Endothelial cell of umbilical vein (primary cell): ENCODE measurements at regions not wholly inside any gene's neighbourhood (a gene's known extent, or its start where the extent isn't known, plus 50 kb on each side); places are given as distances from the start of the nearest gene placed in this dataset.

Experiments used
- BruUV-seq: library from RNA; stranded (reverse); fragments of 400-500 nt; replicated peaks from 2 replicates; lab custom pipeline; 2021; lab: Mats Ljungman, UMichigan
- CTCF ChIA-PET: fragments of 300-600, 350-600 bp; sonication (Branson Sonifier 250); formaldehyde crosslinking; loops from one replicate; lab custom pipeline; 2021; ENCODE audit warnings: antibody characterized with exemption, inconsistent platforms; lab: Charles Lee
- POLR2A ChIA-PET: fragments of 300-600, 350-600 bp; sonication (Branson Sonifier 250); formaldehyde crosslinking; loops from one replicate; lab custom pipeline; 2021; ENCODE audit warnings: antibody characterized with exemption, inconsistent platforms; lab: Charles Lee
- DNase-seq: peaks from one replicate; pipeline ENCODE4 v3.0.0-alpha.2; 2011; ENCODE audit warnings: low read depth, low spot score
- FAIRE-seq: peaks from 2 replicates; lab custom pipeline; 2011; peaks lifted over from hg19 to GRCh38; lab: Jason Lieb, UNC
- H2AFZ ChIP-seq: 2 replicates; pipeline ENCODE4 v1.6.0; 2012; ENCODE audit warnings: low read depth, low read length, control low read depth, inconsistent platforms
- H3K27ac ChIP-seq: 2 replicates; pipeline ENCODE4 v1.5.1; 2011; ENCODE audit warnings: low read depth, mild to moderate bottlenecking, control low read depth, low read length, moderate library complexity; ENCODE audit not compliant: insufficient read depth
- H3K27me3 ChIP-seq, 2 experiments: 2 replicates each; pipeline versions ENCODE4 v1.6.0 to v1.6.1; 2011; ENCODE audit warnings: low read length in 2 of 2, mixed read lengths in 1 of 2; ENCODE audit not compliant: control insufficient read depth in 2 of 2, insufficient read depth in 2 of 2
- H3K36me3 ChIP-seq, 2 experiments: 2 replicates in 1 of 2; 3 replicates in 1 of 2; pipeline ENCODE4 v1.5.1; 2011; ENCODE audit warnings: low read length in 2 of 2, mild to moderate bottlenecking in 1 of 2, moderate library complexity in 1 of 2; ENCODE audit not compliant: control insufficient read depth in 2 of 2, insufficient read depth in 2 of 2; ENCODE audit errors: extremely low read depth in 1 of 2
- H3K4me1 ChIP-seq: 3 replicates; pipeline ENCODE4 v1.5.1; 2011; ENCODE audit warnings: mild to moderate bottlenecking, low read length; ENCODE audit not compliant: control insufficient read depth, insufficient read depth; ENCODE audit errors: extremely low read depth
- H3K4me2 ChIP-seq: 2 replicates; pipeline ENCODE4 v1.6.1; 2011; ENCODE audit warnings: low read length, control low read depth, mixed read lengths; ENCODE audit not compliant: insufficient read depth
- H3K4me3 ChIP-seq, 3 experiments: fragments of 200-600 bp in 1 of 3; sonication (generic), shearing (Covaris generic) in 1 of 3; replicated peaks in 1 of 3; 2 replicates each; pipeline ENCODE4 v1.5.1; 2011 to 2016; ENCODE audit warnings: control low read depth in 3 of 3, low read length in 3 of 3, mild to moderate bottlenecking in 2 of 3, inconsistent platforms in 1 of 3, low read depth in 1 of 3, moderate library complexity in 1 of 3; ENCODE audit not compliant: insufficient read depth in 1 of 3
- H3K79me2 ChIP-seq: 2 replicates; pipeline ENCODE4 v1.6.0; 2012; ENCODE audit warnings: low read length, inconsistent platforms; ENCODE audit not compliant: control insufficient read depth, insufficient read depth
- H3K9ac ChIP-seq: replicated peaks from 2 replicates; pipeline ENCODE3; 2011; ENCODE audit warnings: low read length, control low read depth; ENCODE audit not compliant: insufficient read depth; ENCODE audit errors: extremely low read depth
- H3K9me1 ChIP-seq: replicated peaks from 3 replicates; pipeline ENCODE4 v1.6.0; 2011; ENCODE audit warnings: mild to moderate bottlenecking, low read length; ENCODE audit not compliant: control insufficient read depth, insufficient read depth; ENCODE audit errors: extremely low read depth
- H3K9me3 ChIP-seq: replicated peaks from 2 replicates; pipeline ENCODE4 v1.5.1; 2012; ENCODE audit warnings: low read length, inconsistent platforms; ENCODE audit not compliant: control insufficient read depth, insufficient read depth
- H4K20me1 ChIP-seq: replicated peaks from 2 replicates; pipeline ENCODE3; 2011; ENCODE audit warnings: mild to moderate bottlenecking, low read length; ENCODE audit not compliant: control insufficient read depth, insufficient read depth; ENCODE audit errors: extremely low read depth
- EZH2 ChIP-seq: IDR thresholded peaks from 2 replicates; pipeline ENCODE4 v1.6.1; 2012; ENCODE audit warnings: borderline replicate concordance, low read depth, mild to moderate bottlenecking, moderate library complexity, low read length, inconsistent platforms; ENCODE audit not compliant: severe bottlenecking
- FOS ChIP-seq: IDR thresholded peaks from 2 replicates; pipeline ENCODE4 v1.6.1; 2011; ENCODE audit warnings: mild to moderate bottlenecking, low read length, moderate library complexity, borderline replicate concordance; ENCODE audit not compliant: insufficient read depth
- GATA2 ChIP-seq: IDR thresholded peaks from 2 replicates; pipeline ENCODE4 v1.7.0; 2011; ENCODE audit warnings: low read depth, mild to moderate bottlenecking, moderate library complexity, mixed read lengths, low read length; ENCODE audit not compliant: insufficient read length, insufficient read depth
- JUN ChIP-seq: IDR thresholded peaks from 2 replicates; pipeline ENCODE4 v1.6.1; 2011; ENCODE audit warnings: borderline replicate concordance, low read depth; ENCODE audit not compliant: insufficient read length, insufficient read depth
- MYC ChIP-seq: IDR thresholded peaks from one replicate; pipeline ENCODE4 v1.6.1; 2011; ENCODE audit warnings: mild to moderate bottlenecking, low read depth, low read length
- POLR2A ChIP-seq: IDR thresholded peaks from 2 replicates; pipeline ENCODE4 v1.6.1; 2012; ENCODE audit warnings: low read depth, mild to moderate bottlenecking, control low read depth, low read length
- POLR2AphosphoS5 ChIP-seq: IDR thresholded peaks from 2 replicates; pipeline ENCODE4 v1.6.1; 2012; ENCODE audit warnings: low read depth, mild to moderate bottlenecking, control low read depth, low read length, moderate library complexity; ENCODE audit not compliant: insufficient read depth
- dilution Hi-C: fragments of 300-500 bp; cut with MboI; formaldehyde crosslinking; loops from one replicate; pipeline ENCODE4 v1.15.0; 2019; ENCODE audit warnings: low sequenced_read_pairs; ENCODE audit not compliant: extremely low pct_ligation_motif_present
- intact Hi-C: fragments of 100-400 bp; cut with micrococcal nuclease; formaldehyde crosslinking; loops from one replicate; pipeline ENCODE4 v1.10.0; 2022
- TF ChIP-seq, protein P1 (sequence below), 2 donors: IDR thresholded peaks; 1 replicate in 1 of 2; 2 replicates in 1 of 2; pipeline ENCODE4 v1.5.1; 2011; ENCODE audit warnings: low read length in 2 of 2, mild to moderate bottlenecking in 2 of 2, moderate library complexity in 2 of 2, control low read depth in 1 of 2, inconsistent platforms in 1 of 2, low read depth in 1 of 2; ENCODE audit not compliant: insufficient read depth in 1 of 2; ENCODE audit errors: extremely low read depth in 1 of 2
- TF ChIP-seq, protein P2 (sequence below): IDR thresholded peaks from 2 replicates; pipeline ENCODE4 v1.6.1; 2011; ENCODE audit not compliant: insufficient read depth, insufficient read length

DNA sequence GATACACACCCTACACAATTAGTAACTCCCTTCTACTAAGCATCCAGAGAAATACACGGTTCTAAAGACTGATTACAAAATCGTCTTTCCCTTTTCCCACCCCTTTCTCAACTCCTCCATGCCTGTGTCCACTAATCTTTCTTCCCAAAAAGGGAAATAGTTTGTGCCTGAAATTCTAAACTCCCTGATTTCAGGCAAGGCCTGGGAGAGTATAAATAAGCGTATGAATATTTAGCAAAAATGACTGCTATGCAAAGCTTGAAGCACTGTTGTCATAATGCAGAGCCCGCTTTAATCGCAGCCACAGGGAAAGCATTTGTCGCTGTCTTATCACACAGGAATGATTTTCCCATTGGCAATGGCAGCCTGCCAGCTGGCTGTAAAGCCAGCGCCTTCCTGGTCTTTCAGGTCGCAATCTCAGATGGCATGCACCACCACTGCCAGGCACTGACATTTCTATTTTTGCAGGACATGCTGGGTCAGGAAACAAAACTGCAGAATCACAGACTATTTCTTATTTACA is 142.9 kb upstream of the PCGF5 start:
- Histone ChIP-seq H2AFZ (peak overlapping the region; percentile 13), H3K4me3 (peak overlapping the region in 1 of 3 experiments; percentile 18), H3K36me3 (no peaks in the 10 kb centered on the region), H3K9me3 (no peaks in the 10 kb centered on the region), H3K4me1 (peaks cover 8% of the 10 kb centered on the region), H3K9me1 (no peaks in the 10 kb centered on the region), H3K27me3 (peaks cover 2 to 4% of the 10 kb centered on the region in 2 experiments), H3K4me2 (peak overlapping the region; percentile 82), H3K27ac (no peak overlapping the region), H3K9ac (no peak overlapping the region), H4K20me1 (no peaks in the 10 kb centered on the region), H3K79me2 (no peaks in the 10 kb centered on the region)
- DNase-seq: peak; percentile 81
- ChIA-PET POLR2A (no interaction called here), CTCF (interaction anchor here (0.7 to 2.2 kb wide), 4 partner anchors 11 to 835 kb away, joined by 3 to 12 read pairs (median 4); no protein-coding TSS in a partner anchor)
- intact Hi-C loops (no loop called here), dilution Hi-C loops (no loop called here)
- TF ChIP-seq GATA2 (peak; percentile 31), JUN (no peak)
- BruUV-seq: no TSS peak
- FAIRE-seq: peak; percentile 93

DNA sequence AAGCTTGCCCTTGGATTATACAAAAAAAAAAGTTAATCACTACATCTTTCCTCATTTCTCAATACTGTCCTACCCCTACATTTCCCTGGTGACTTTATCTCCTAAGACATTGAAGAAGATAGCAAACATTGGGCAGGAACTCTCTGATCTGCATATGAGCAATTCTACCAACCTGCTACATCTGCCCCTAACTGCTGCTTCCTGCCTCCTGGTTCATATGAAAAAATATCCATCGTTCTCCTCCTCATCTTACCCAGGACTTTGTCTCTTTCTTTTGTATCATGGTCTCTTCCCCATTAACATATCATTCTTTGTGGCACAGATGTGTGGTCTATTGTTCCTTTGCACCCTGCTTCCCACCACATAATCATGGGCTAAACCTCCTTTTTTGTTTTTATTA is 139.7 kb upstream of the PCGF5 start:
- no peak for DNase-seq
- Histone ChIP-seq H3K9me3 (no peaks in the 10 kb centered on the region), H3K79me2 (no peaks in the 10 kb centered on the region), H3K9me1 (no peaks in the 10 kb centered on the region), H3K4me1 (peaks cover 8% of the 10 kb centered on the region), H2AFZ (no peak overlapping the region), H3K27ac (no peak overlapping the region), H4K20me1 (no peaks in the 10 kb centered on the region), H3K27me3 (peaks cover 0 to 2% of the 10 kb centered on the region in 2 experiments), H3K9ac (no peak overlapping the region), H3K4me3 (no peak overlapping the region), H3K4me2 (no peak overlapping the region), H3K36me3 (no peaks in the 10 kb centered on the region)
- no peak for FAIRE-seq
- TF ChIP-seq GATA2: no peak
- TF ChIP-seq MYC: no peak
- TF ChIP-seq, protein P1, sequence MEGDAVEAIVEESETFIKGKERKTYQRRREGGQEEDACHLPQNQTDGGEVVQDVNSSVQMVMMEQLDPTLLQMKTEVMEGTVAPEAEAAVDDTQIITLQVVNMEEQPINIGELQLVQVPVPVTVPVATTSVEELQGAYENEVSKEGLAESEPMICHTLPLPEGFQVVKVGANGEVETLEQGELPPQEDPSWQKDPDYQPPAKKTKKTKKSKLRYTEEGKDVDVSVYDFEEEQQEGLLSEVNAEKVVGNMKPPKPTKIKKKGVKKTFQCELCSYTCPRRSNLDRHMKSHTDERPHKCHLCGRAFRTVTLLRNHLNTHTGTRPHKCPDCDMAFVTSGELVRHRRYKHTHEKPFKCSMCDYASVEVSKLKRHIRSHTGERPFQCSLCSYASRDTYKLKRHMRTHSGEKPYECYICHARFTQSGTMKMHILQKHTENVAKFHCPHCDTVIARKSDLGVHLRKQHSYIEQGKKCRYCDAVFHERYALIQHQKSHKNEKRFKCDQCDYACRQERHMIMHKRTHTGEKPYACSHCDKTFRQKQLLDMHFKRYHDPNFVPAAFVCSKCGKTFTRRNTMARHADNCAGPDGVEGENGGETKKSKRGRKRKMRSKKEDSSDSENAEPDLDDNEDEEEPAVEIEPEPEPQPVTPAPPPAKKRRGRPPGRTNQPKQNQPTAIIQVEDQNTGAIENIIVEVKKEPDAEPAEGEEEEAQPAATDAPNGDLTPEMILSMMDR (IDR thresholded peaks at IDR 0.05; ENCODE audit: extremely low read depth in 1 of 2, insufficient read depth in 1 of 2, low read depth in 1 of 2, low read length in 2 of 2): no peak
- TF ChIP-seq EZH2: no peak
- no peak for TF ChIP-seq JUN
- TF ChIP-seq FOS: no peak
- no peak for TF ChIP-seq POLR2A
- no peak for TF ChIP-seq POLR2AphosphoS5
- TF ChIP-seq, protein P2, sequence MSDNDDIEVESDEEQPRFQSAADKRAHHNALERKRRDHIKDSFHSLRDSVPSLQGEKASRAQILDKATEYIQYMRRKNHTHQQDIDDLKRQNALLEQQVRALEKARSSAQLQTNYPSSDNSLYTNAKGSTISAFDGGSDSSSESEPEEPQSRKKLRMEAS: no peak
- intact Hi-C loops (no loop called here), dilution Hi-C loops (no loop called here)
- no TSS peak for BruUV-seq
- ChIA-PET CTCF (no interaction called here), POLR2A (no interaction called here)
